Tibial nerve (tissue), 4 donors: ENCODE measurements at regions not wholly inside any gene's neighbourhood (a gene's known extent, or its start where the extent isn't known, plus 50 kb on each side); places are given as distances from the start of the nearest gene placed in this dataset.

Experiments
- CTCF ChIP-seq, 5 experiments: fragments of 200-600 bp in 3 of 5; fragments of 450-650 bp in 2 of 5; sonication (generic) in 3 of 5; IDR thresholded peaks; one replicate each; pipeline ENCODE4 v1.5.1; 2016 to 2019; ENCODE audit warnings: antibody characterized with exemption in 5 of 5, mild to moderate bottlenecking in 3 of 5, moderate library complexity in 2 of 5
- EP300 ChIP-seq, 2 donors: sonication (generic); formaldehyde crosslinking; IDR thresholded peaks; one replicate each; pipeline ENCODE4 v1.6.1; 2017; ENCODE audit warnings: antibody characterized with exemption in 2 of 2, mild to moderate bottlenecking in 1 of 2

GRCh38 chr6:10136636-10137035 is 278.2 kb downstream of the TFAP2A start:
- TF ChIP-seq CTCF (IDR thresholded peaks at IDR 0.05) (no peak), EP300 (IDR thresholded peaks at IDR 0.05) (no peak)
